ENCODE measurements at regions not wholly inside any gene's neighbourhood (a gene's known extent, or its start where the extent isn't known, plus 50 kb on each side); places are given as distances from the start of the nearest gene placed in this dataset.

DNA sequence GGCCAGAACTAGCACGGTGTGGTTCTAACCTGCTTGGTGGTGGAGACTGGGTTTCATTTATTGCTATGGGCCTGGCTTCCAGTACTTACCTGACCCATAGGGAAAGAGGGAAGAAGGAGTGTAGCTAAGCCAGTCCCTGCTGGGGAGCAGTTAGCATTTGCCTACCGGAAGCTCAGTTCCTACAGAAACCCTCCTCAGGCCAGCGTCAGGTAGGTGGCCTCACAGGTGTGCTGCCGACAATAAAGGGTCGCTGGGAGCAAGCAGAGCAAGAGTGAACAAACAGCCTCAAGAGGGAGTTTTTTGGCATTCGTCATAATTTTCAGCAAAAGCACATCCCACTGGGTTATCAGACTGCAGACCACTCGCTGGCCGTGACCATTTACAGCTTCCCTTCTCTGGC lies 740.6 kb upstream of the TENM3 start:
- 96% methylated on average over 6 of the region's 8 CpGs for whole genome bisulfite sequencing (ENCODE audit: insufficient coverage)
- Mint-ChIP-seq H3K4me1 (no peaks in the 10 kb centered on the region), H3K4me3 (no peak overlapping the region), H3K9me3 (peaks cover 0 to 12% (median 3%) of the 10 kb centered on the region in 7 donors), H3K27ac (no peak overlapping the region), H3K27me3 (ENCODE audit: low read depth in 3 of 3) (peaks cover 0 to 2% (median 0%) of the 10 kb centered on the region in 3 donors), H3K36me3 (no peaks in the 10 kb centered on the region)
- Histone ChIP-seq H3K27me3 (ENCODE audit: control insufficient read depth in 2 of 2, insufficient read depth in 2 of 2, low read length in 2 of 2) (no peaks in the 10 kb centered on the region), H3K9me3 (replicated peaks in 1 of 2; ENCODE audit: control insufficient read depth in 1 of 2, insufficient read depth in 1 of 2, low read length in 2 of 2) (no peaks in the 10 kb centered on the region), H3K27ac (ENCODE audit: low read depth in 1 of 2, low read length in 2 of 2) (no peak overlapping the region), H3K4me1 (ENCODE audit: control insufficient read depth in 1 of 2, insufficient read depth in 2 of 2, low read length in 2 of 2) (no peaks in the 10 kb centered on the region), H2AFZ (ENCODE audit: insufficient read depth, low read depth, low read length, poor library complexity, severe bottlenecking) (no peak overlapping the region), H3K36me3 (replicated peaks in 1 of 2; ENCODE audit: control insufficient read depth in 1 of 2, insufficient read depth in 2 of 2, low read length in 2 of 2) (no peaks in the 10 kb centered on the region), H3K4me2 (replicated peaks; ENCODE audit: extremely low read depth, low read length, poor library complexity, severe bottlenecking) (no peak overlapping the region), H3K79me2 (ENCODE audit: insufficient read depth, low read length) (no peaks in the 10 kb centered on the region), H3K9ac (ENCODE audit: insufficient read depth, low read length, poor library complexity, severe bottlenecking) (no peak overlapping the region), H4K20me1 (ENCODE audit: insufficient read depth, low read length) (no peaks in the 10 kb centered on the region), H3K4me3 (replicated peaks in 1 of 3; ENCODE audit: low read depth in 2 of 3, low read length in 3 of 3) (no peak overlapping the region)
- TF ChIP-seq, protein P1, sequence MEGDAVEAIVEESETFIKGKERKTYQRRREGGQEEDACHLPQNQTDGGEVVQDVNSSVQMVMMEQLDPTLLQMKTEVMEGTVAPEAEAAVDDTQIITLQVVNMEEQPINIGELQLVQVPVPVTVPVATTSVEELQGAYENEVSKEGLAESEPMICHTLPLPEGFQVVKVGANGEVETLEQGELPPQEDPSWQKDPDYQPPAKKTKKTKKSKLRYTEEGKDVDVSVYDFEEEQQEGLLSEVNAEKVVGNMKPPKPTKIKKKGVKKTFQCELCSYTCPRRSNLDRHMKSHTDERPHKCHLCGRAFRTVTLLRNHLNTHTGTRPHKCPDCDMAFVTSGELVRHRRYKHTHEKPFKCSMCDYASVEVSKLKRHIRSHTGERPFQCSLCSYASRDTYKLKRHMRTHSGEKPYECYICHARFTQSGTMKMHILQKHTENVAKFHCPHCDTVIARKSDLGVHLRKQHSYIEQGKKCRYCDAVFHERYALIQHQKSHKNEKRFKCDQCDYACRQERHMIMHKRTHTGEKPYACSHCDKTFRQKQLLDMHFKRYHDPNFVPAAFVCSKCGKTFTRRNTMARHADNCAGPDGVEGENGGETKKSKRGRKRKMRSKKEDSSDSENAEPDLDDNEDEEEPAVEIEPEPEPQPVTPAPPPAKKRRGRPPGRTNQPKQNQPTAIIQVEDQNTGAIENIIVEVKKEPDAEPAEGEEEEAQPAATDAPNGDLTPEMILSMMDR (IDR thresholded peaks at IDR 0.05): no peak
- DNase-seq: no peak
- intact Hi-C loops (cut with micrococcal nuclease): no loop called here

DNA sequence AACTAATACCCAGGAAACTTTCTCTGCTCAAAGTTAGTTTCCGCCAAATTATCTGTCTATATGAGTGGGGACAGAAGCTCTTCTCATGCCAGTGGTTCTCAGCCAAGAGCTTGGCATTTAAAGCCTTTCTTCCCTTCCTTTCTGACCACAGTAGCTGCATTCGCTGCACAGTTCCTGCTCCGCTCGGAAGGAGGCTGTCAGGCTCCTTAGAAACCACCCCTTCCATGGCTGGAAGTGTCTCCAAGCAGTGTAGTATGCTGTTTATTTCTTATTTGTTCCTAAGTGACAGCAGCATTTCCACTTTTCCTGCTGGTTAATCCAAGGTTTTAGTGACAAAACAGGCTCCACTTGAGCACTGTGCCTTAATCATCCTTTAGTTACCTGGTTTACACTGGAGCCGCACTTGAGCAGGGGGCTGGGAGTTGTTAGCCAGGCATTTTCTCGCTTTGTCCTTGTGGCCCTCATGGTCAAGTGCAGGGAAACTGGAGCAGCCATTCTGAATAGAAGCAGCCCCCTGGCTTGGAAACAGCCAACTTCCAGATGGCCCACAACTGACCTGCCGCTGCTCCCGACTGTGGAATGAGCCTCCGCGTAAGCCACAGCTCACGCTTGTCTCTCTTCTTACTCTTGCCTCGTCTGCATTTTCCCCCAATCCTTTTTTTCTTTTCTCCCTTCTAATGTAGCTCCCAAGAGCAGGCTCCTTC lies 739.4 kb upstream of the TENM3 start:
- Histone ChIP-seq H3K9me3 (replicated peaks in 1 of 2; ENCODE audit: control insufficient read depth in 1 of 2, insufficient read depth in 1 of 2, low read length in 2 of 2) (no peaks in the 10 kb centered on the region), H3K27me3 (ENCODE audit: control insufficient read depth in 2 of 2, insufficient read depth in 2 of 2, low read length in 2 of 2) (no peaks in the 10 kb centered on the region), H2AFZ (ENCODE audit: insufficient read depth, low read depth, low read length, poor library complexity, severe bottlenecking) (no peak overlapping the region), H3K36me3 (replicated peaks in 1 of 2; ENCODE audit: control insufficient read depth in 1 of 2, insufficient read depth in 2 of 2, low read length in 2 of 2) (no peaks in the 10 kb centered on the region), H3K4me2 (replicated peaks; ENCODE audit: extremely low read depth, low read length, poor library complexity, severe bottlenecking) (no peak overlapping the region), H3K9ac (ENCODE audit: insufficient read depth, low read length, poor library complexity, severe bottlenecking) (no peak overlapping the region), H3K4me1 (ENCODE audit: control insufficient read depth in 1 of 2, insufficient read depth in 2 of 2, low read length in 2 of 2) (no peaks in the 10 kb centered on the region), H3K4me3 (replicated peaks in 1 of 3; ENCODE audit: low read depth in 2 of 3, low read length in 3 of 3) (no peak overlapping the region), H3K79me2 (ENCODE audit: insufficient read depth, low read length) (no peaks in the 10 kb centered on the region), H4K20me1 (ENCODE audit: insufficient read depth, low read length) (no peaks in the 10 kb centered on the region), H3K27ac (ENCODE audit: low read depth in 1 of 2, low read length in 2 of 2) (no peak overlapping the region)
- DNase-seq: no peak
- Mint-ChIP-seq H3K9me3 (peaks cover 0 to 12% (median 3%) of the 10 kb centered on the region in 7 donors), H3K4me1 (no peaks in the 10 kb centered on the region), H3K27ac (no peak overlapping the region), H3K36me3 (no peaks in the 10 kb centered on the region), H3K4me3 (no peak overlapping the region), H3K27me3 (ENCODE audit: low read depth in 3 of 3) (peaks cover 0 to 2% (median 0%) of the 10 kb centered on the region in 3 donors)
- 73% methylated on average over 7 of the region's 12 CpGs for WGBS (ENCODE audit: insufficient coverage)
- TF ChIP-seq, protein P1 (IDR thresholded peaks at IDR 0.05): no peak
- intact Hi-C loops (cut with micrococcal nuclease): no loop called here

All from CD14-positive monocyte (primary cell).